Fibroblast of skin of back (primary cell): ENCODE measurements at regions not wholly inside any gene's neighbourhood (a gene's known extent, or its start where the extent isn't known, plus 50 kb on each side); places are given as distances from the start of the nearest gene placed in this dataset.
A peak's percentile ranks its signal among the peaks of the same experiment; 100 is the strongest.

Experiments
- DNase-seq: peaks from one replicate; pipeline ENCODE4 v3.0.0-alpha.2; 2013

- DNase-seq, result peak; percentile 56
These were observed 52.0 kb upstream of the OSBPL8 start for GRCh38 chr12:76611533-76611932.

GRCh38 chr12:76614364-76614763, 54.8 kb upstream of the OSBPL8 start:
- DNase-seq, result no peak

DNA sequence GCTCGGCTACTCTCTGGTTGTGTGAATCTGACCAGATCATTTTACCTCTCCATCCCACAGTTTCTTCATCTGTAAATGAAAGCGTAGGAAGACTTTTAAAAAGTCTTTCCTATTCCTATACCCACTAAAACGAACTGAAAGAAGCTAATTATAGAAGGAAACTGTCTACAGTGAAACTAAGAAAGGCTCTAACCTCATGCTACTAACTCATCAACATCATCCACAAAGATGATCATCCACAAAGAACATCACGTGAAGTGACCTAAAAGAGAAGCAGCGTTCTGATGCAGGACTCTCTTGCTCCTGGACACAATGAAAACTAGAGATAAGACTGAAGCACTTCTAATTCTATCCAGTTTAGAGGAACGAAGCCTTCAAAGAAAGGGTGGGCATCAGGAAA, 58.5 kb upstream of the OSBPL8 start:
- DNase-seq, result no peak

- peak; percentile 62 for DNase-seq
These were observed 62.0 kb upstream of the OSBPL8 start for GRCh38 chr12:76621582-76622024.

DNA sequence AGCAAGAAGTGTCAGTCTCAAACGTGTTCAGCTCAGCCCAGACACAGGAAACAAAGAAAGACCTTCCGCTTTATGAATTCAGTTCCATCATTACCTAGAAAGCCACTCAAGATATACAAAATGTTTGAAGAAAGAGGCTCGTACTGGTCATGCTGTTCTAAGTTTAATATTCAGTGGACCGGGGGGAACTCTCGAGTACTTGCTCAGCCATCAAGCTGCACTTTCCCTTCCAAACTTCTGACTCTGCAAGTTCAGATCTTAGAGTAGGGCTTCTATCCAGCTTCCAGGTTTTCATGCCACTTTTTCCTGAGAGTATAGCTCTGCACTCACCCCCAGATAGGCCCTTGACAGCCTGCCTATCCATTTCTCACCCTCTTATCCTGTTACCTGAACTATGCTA, 62.8 kb upstream of the OSBPL8 start:
- no peak for DNase-seq

GRCh38 chr12:76622915-76623314, 63.3 kb upstream of the OSBPL8 start:
- no peak for DNase-seq

GRCh38 chr12:76623931-76624330, 64.4 kb upstream of the OSBPL8 start:
- peak; percentile 58 for DNase-seq

DNA sequence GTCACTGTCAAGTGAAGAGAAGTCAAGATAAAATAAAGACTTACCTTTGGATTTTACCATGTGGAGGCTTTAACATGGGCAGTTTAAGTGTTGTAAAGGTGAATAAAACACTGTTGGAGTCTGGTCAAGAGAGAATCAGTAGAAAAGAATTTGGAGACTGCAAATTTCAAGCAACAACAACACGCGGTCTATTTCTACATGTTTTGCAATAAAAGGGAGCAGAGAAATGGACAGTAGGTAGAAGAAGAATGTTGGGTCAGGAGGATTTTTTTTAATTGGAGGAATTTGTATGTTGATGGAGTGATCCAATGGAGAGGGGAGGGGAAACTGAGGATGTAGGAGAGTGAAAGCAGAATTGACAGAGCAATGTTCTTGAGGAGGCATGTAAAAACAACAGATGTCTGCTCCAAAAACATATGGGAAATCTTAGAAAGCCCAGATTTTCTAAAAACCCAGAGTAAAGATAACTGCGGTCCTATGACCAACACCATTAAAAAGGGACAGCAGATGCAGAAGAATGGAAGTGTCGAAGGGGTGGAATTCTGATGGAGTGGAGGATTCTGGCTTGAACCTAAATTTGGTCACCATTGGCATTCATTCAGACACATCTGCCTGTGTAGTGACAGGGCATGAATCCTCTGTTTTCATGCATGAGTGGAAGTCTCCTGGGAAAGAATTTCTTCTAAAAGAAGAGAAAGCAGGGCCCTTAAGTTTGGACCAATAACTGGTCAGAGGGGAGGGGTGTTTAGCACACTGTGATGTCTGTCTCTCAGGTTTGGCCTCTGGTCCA, 68.0 kb upstream of the OSBPL8 start:
- no peak for DNase-seq

GRCh38 chr12:76628745-76629144, 69.2 kb upstream of the OSBPL8 start:
- peak; percentile 42 for DNase-seq

GRCh38 chr12:76631741-76632140, 72.2 kb upstream of the OSBPL8 start:
- DNase-seq, result no peak

DNA sequence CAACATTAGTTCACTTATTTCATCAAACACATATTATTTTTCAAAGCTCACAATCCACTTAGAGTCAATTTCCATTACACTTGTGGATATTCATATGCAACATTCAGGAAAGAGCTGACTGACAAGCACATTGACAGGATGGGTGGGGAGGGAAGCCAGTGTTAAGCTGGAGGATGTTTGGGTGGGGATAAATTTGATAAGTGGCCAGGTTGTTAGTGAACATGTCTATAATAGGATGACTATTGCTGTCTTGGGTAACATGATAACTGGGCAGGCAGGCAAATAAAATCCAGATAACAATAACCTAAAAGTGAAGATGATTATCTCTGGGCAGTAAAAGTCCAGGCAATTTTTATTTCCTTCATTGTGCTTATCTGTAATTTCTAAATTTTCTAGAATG, 73.8 kb upstream of the OSBPL8 start:
- DNase-seq, result no peak

DNA sequence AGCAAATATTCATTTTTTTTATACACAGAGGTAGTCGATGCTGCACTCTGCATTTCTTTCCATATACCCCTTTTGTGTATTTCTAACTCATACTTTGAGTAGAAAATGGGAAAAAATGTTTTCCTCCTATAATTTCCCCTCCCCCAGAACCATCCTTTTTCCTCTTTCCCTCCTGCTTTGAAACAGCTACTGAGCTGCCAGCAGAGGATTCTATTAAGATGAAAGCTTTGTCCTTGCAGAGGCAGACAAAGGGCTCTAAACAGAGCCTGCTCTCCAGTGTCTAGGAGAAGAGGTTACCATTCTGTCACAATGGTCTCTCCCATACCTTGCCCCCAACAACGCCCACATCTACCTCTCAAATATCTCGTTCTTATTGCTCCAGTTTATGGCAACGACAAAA, 74.6 kb upstream of the OSBPL8 start:
- no peak for DNase-seq

DNA sequence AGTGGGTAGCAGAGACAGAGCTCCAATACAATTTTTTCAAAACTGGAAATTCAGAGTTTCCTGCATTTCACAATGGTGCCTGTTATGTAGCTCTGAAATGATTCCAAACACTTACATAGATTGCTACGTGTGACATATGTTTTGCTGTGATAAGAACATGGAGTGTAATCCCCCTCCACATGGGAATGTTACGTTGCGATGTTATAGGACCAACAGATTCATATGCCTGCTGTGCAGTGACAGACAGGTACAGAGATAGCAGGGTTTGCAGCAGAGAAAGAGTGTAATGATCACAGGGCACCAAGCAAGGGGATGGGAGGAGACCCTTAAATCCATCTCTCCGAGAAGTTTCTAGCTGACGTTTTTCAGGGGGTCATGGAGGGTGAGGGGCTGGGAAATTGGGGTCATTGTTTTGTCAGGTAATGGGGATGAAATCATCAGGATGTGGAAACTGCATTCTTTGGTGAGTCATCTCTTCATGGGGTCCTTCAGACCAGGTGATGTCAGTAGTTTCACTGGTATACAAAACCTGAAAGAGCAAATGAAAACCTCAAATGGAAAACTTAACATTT, 76.6 kb upstream of the OSBPL8 start:
- no peak for DNase-seq

DNA sequence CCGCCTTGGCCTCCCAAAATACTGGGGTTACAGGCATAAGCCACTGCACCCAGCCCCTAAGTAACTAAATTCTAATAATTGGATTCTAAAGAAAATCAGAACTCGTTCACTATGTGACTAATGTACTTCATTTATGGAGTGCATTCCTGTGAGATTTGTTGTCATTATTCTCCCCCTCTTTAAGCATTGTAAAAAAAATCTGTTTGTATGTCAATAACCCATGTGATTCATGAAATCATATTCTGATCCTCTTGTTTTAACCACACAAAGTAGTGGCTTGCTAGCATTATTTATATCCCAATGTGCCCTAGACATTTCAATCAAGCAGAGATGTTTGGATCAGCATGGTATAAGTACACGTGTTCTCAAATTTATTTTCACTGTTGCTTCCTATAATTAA, 78.2 kb upstream of the OSBPL8 start:
- DNase-seq, result peak; percentile 58

GRCh38 chr12:76639646-76640045, 80.1 kb upstream of the OSBPL8 start:
- DNase-seq, result no peak

- no peak for DNase-seq
These were observed 81.5 kb upstream of the OSBPL8 start for GRCh38 chr12:76641073-76641472.

GRCh38 chr12:76641961-76642360, 82.4 kb upstream of the OSBPL8 start:
- DNase-seq, result no peak

DNA sequence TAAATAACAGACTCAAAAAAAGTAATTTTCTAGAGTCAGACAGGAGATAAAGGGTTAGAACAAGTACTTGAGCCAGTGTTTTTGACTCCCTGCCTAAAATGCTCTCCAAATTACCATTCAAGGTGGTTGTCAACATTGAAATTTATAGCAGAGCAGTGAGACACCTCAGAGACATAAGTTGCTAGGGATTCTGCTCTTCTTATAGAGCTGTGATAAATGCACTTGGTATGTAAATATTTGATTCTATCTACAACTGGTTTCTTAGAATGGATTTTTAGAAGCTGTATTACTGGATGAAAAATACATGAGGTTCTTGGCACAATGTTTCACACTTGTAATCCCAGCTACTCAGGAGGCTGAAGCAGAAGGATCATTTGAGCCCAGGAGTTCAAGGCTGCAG, 83.9 kb upstream of the OSBPL8 start:
- peak; percentile 19 for DNase-seq

- DNase-seq, result no peak
These were observed 85.4 kb upstream of the OSBPL8 start for GRCh38 chr12:76644950-76645349.

GRCh38 chr12:76645934-76646333, 86.4 kb upstream of the OSBPL8 start:
- DNase-seq, result no peak

- no peak for DNase-seq
These were observed 86.8 kb upstream of the OSBPL8 start for GRCh38 chr12:76646366-76646765.

DNA sequence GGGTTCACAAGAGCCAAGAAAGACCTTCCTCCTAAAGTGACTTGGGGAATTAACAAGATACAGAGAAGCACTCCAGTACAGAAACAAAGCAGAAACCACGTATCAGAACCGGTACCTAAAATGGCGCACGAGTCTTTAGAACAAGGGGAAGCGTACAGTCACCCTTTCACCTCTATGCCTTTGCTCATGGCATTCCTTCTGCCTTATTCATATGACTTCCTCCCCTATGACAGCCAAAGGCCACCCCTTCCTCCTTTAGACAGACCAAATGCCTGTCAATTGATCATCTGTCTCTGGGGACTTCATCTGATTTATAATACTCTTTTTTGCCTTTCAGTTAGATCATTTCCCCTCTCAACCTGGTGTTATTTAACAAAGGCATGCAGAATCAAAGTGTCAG, 89.5 kb upstream of the OSBPL8 start:
- DNase-seq, result no peak

DNA sequence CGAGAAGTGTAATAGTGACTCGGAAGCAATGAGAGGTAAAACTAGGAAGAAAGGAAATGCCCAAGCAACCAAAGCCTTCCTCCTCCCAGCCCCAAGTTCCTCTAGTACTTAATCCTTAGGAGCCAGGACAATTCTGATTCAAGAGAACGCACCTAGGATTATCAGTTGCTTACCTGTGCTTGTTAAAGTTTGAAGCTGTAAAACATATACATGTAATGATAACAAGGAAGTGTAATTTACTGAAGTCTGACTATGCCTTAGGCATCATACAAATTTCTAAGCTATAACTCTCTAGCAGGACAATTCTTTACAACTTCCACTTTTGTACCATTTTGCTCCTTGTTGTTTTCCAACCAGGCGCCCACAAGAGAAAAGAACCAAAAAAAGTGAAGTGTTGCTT, 92.8 kb upstream of the OSBPL8 start:
- DNase-seq, result no peak

DNA sequence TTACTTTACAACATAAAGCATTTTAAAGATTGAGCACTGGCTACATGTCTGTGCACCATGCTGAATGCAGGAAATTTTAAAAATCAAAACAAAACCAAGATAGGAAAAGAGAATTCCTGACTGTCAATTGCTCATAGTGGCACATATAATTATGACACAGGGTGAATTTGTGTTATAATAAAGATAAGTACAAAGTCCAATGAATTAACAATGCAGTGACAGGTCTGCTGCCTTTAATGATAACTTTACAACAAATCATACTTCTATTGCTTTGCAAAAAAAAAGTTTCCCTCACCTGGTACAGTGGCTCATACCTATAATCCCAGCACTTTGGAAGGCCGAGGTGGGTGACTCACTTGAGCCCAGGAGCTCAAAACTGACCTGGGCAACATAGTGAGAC, 93.8 kb upstream of the OSBPL8 start:
- no peak for DNase-seq

DNA sequence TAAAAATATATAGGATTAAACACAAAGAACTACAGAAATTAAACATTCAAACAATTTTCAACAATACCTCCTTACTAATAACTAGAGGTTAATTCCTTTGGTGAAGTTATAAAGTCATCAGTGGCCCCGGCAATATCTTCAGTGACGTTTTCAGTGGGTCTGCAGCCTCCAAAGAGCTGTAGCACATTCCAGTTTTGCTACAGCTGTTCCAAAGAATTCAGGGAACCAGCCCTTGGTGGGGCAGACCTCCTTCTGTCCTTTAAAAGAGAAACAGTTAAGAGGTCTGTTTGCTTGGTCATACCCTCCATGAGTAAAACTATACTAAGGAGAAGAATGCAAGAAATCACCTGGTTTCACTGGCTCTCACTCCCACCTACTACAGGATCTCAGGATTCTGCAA, 99.2 kb upstream of the ZDHHC17 start:
- no peak for DNase-seq
